NOMO-1 treated with dmso at 0.1 percent for 144 hours (cell line): ENCODE measurements at regions not wholly inside any gene's neighbourhood (a gene's known extent, or its start where the extent isn't known, plus 50 kb on each side); places are given as distances from the start of the nearest gene placed in this dataset.
"Not testable (repeated sequence)": the region's sequence is repeated elsewhere in the genome, so short reads cannot be mapped to it uniquely, and the experiment has no call there.

Experiments
- DNase-seq: peaks from one replicate; lab custom pipeline; 2025; ENCODE audit not compliant: unreplicated experiment; lab: John Stamatoyannopoulos, UW

DNA sequence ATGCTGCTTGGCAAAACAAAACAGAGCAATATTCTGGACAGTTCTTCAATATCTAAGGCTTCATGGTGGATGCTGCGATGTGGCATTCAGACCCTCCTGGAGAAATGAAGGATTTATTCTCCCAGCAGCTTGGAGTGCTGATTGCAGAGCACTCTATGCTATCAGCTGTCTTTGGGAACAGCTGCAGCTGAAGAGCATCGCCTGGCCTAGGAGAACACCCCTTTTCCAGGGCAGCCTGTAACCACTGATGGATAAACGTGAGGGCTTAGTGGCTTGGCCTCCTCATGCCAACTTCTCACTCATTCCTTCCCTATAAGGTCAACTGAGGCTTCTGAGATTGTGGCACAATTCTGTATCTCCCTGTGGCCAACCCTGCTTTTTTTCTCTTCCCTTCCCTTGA, 638.1 kb upstream of the CNTNAP2 start:
- no peak for DNase-seq

DNA sequence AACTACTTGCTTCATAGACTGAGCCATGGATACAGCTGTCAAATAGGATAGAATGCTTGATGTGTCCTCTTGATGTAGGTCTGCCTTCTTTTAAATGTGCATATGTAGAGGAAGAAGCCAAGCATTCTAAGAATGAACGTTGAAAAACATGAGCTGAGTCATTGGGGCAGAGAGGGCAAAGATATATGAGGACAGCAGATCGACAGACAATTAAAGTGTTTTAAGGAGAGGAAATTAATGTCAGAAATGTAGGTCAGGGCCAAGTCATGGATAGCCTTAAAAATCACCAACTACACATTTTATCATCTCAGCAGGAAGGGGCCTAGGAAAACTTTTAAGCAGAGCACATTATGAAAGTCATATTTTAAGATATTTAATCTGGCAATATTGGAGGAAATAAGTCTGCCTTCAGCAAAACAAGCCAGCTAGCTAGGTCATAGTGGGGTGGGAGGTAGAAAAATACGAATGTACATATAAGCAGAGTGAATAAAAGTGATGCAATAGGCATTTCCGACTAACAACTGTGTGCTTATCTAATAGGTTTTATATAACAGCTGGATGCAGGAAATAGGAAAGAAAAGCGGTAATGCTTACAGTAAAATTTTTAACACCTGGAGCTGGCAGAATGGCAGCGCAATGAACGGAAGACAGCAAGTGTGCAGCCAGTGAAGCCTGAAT, 638.3 kb upstream of the TPK1 start:
- DNase-seq = no peak

DNA sequence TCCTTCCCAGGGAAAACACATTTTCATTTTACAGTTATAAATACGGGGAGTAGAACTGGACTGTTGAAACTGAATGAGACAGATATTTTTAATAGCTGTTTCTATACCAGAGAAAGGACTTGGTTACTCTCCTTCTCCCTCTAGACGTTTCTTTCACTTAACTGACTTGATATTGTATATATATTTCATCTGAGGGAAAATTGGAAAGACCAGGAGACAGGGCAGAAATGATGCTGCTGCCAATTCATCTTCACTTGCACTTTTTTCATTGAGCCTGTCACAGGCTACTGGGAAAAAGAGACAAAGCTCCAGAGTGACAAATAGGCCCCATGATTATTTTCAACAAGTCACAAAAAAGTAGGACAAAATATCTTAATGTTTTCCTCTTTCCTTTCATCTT, 636.0 kb upstream of the TPK1 start:
- DNase-seq = no peak

DNA sequence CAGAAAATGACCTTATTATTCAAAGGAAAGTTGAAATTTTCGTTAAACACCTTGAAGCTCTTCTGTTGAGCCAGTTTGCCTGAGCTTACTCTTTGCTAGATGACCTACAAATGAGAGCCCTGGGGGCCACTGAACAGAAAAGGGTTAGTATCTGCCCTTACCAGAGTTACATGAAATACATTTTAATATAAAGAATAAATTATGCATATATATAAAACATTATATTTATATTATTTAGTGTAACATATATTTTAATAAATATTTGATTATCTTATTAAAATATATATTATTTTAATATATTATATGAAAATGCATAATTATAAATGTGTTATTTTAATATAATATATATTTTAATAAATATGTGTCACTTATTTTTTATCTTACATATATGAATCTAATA, 628.4 kb upstream of the TPK1 start:
- DNase-seq = no peak

DNA sequence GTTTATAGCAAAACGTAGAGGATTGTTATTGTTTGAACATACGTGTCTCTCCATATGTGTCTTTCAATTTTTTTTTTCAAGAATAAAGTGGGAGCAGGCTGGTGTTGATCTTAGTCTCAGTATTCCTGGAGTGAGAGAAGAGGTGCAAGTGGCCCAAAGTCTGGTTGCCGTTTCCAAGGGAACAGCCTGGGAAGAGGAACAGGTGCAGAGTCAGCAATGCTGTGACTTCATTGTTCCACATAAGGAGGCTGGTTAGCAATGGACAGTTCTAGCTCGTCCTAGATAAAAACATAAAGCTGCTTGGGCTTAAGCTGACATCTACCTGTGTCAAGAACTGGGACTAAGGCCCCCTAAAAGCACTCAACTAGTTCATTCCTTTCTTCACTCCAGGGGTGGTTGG, 626.6 kb upstream of the TPK1 start:
- DNase-seq = no peak

DNA sequence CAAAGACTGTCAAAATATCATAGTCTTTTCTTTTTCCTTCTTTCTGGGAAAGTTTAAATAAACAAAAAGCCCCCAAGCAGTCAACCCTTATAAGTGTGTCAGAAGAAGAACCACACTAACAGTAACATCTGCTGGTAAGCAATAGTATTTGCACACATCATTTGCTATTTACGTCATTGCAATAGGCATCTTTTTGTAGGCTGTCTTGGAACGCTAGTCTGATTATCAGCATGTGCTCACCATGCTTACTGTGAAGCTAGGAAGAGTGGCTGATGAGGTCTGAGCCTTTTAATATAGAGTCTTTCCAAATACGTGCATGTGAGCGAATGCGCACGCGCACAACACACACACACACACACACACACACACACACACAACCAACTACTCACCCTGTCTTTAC, 599.0 kb upstream of the TPK1 start:
- no peak for DNase-seq

DNA sequence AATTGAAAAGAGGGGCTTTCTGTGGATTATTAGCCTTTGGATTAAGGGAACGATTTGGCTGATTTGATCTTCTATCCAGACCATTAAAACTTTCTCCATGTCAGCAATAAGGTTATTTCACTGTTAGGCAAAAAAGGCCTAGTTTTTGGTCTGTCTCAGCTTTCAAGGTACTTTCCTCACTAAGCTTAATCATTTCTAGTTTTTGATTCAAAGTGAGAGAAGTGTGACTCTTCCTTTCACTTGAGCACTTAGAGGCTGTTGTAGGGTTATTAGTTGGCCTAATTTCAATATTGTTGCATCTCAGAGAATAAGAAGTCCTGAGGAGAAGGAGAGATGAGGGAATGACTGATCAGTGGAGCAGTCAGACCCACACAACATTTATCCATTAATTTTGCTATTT, 596.0 kb upstream of the TPK1 start:
- no peak for DNase-seq

DNA sequence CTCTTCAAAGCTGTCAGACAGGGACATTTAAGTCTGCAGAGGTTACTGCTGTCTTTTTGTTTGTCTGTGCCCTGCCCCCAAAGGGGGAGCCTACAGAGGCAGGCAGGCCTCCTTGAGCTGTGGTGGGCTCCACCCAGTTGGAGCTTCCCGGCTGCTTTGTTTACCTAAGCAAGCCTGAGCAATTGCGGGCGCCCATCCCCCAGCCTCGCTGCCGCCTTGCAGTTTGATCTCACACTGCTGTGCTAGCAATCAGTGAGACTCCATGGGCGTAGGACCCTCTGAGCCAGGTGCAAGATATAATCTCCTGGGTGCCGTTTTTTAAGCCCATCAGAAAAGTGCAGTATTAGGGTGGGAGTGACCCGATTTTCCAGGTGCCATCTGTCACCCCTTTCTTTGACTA, 582.6 kb upstream of the TPK1 start:
- DNase-seq = not testable (repeated sequence)

DNA sequence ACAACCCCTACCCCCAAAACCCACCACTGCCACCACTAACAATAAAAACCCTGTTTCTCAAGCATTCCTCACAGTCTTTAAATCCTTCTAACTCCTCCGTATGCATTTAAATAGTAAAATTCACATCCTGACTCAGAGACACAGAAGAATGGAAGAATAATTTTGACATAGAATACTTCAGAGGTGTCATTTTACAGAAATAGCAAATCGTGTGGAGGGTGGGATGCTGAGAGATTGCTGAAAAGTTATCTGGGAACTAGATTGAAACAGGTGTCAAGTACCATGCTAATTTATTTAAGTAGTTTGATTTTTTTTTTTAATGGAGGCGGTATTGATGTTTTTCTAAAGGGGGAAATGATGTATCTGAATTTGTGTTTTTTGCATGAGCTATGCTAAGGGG, 575.2 kb upstream of the TPK1 start:
- no peak for DNase-seq

DNA sequence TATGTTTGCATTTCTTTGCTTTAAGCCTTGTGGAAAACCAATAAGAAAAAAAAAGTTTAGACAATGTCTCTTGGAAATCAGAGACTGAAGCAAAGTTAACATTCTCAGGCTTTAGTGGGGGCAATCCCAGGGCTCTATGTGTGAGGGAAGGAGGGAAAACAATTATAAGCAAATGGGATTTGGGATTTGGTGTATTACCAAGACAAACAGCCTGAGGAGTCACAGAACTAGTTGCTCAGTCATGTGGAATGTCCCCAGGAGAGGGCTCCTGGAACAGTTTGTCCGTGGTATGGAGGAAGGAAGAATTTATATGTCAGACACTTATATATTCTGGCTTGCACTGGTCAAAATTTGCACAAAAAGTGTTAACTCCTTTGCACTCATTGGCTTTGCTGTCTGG, 562.9 kb upstream of the TPK1 start:
- DNase-seq = no peak

DNA sequence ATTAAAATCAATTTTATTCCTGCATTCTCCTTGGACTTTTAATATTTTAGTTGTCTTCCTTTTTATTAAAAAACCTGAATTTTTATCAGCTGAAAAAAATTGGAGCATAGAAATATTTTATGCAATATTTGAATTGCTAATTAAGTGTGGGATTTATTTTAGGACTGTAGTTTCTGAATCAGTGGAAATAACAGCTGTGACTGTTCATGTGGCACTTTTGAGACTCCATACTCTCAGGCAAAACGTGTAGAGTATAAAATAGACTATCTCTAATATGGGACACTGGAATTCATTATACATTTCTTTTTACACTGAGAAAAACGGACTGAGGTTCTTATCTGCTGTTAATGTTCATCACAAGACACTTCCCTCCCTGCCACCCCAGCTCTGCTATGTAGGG, 558.3 kb upstream of the TPK1 start:
- no peak for DNase-seq

DNA sequence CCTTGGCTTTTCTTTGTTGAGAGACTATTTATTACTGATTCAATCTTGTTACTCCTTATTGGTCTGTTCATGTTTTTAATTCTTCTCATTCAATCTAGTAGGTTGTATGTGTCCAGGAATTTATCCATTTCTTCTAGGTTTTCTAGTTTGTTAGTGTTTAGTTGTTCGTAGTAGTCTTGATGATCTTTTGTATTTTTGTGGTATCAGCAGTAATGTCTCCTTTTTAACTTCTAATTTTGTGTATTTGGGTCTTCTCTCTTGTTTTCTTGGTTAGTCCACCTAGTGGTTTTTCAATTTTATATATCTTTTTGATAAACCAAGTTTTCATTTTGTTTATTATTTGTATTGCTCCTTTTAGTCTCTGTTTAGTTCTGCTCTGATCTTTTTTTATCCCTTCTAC, 546.9 kb upstream of the TPK1 start:
- DNase-seq = no peak

DNA sequence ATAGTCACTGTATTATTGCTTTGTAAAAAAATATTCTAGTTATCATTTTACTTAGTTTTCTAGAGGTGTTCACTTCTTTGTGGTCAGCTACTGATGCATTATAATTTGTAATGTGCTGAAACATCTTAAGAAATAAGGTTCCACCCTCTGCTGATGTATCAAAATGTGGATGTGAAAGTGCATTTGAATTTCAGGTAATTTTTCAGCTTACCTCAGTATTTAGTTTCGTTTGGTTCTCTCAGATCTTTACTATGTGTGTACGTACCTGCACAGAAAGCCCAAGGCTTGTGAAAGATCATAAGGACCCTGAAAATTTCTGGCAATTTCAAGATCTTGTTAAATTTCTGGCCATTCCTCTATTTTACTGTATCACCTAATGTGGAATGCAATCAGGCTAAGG, 542.3 kb upstream of the TPK1 start:
- no peak for DNase-seq

DNA sequence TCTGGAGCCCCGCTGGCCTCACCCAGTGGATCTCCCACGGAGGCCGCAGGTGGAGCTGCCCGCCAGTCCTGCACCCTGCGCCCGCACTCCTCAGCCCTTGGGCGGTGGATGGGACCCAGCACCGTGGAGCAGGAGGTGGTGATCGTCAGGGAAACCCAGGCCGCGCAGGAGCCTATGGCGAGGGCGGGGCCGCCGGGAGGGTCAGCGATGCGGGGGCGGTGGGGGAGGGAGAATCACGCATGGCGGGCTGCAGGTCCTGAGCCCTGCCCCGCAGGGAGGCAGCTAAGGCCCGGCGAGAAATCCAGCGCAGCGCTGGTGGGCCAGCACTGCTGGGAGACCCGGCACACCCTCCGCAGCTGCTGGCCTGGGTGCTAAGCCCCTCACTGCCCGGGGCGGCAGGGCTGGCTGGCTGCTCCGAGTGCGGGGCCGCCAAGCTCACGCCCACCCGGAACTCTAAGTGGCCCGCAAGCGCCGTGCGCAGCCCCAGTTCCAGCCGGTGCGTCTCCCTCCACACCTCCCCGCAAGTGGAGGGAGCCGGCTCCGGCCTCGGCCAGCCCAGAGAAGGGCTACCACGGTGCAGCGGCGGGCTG, 524.8 kb upstream of the TPK1 start:
- no peak for DNase-seq

DNA sequence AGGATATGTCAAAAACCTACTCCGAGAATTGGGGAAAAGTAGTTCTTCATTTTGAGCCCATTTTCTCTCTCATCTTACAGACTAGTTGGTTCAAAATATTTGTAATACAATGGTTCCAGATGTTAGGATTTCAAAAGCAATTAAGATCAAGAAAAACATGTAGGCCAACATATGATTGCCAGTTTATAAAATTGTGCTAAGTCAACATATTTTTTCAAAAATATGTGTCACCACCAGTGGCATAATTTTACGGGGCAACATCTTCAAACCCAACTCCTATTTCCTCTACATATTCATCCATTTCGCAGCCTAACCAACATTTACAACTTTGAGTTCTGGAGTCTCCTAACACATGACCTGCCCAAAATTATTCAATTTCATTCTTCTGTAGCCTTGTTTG, 514.5 kb upstream of the TPK1 start:
- DNase-seq = no peak

DNA sequence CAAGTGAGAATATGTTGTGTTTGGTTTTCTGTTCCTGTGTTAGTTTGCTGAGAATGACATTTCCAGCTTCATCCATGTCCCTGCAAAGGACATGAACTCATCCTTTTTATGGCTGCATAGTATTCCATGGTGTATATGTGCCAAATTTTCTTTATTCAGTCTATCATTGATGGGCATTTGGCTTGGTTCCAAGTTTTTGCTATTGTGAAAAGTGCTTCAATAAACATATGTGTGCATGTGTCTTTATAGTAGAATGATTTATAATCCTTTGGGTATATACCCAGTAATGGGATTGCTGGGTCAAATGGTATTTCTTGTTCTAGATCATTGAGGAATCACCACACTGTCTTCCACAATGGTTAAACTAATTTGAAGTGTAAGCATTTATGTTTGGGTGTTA, 513.6 kb upstream of the TPK1 start:
- DNase-seq = not testable (repeated sequence)

DNA sequence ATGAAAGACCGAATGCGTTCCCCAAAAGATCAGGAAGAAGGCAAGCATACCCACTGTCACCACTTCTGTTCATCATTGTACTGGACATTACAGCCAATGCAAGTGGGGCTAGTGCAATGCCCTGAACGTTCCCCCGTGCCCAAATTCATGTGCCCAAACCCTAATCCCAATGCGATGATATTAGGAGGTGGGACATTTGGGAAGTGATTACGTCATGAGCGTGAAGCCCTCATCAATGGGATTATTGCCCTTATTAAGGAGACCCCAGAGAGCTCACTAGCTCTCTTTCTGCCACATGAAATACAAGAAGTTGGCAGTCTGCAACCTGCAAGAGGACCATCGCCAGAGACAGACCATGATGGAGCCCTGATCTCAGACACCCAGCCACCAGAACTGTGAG, 511.4 kb upstream of the TPK1 start:
- no peak for DNase-seq

DNA sequence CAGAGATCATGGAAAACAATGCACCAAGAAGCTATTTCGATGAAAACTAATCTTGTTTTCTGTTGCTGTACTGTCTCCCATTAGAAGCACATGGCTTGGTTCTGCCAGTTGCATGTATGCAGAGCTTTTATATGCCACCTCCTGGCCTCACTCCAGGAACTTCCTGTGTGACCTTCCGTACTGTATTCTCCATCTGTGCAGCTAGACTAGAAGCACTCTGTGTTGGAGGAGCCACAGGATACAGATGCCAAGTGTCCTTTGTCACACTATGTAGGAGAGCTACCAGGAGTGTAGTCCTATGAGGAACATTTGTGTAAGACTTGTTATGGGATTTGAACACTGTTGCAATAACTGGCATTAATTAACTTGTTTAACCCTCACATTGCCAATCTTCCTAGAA, 503.5 kb upstream of the TPK1 start:
- no peak for DNase-seq

DNA sequence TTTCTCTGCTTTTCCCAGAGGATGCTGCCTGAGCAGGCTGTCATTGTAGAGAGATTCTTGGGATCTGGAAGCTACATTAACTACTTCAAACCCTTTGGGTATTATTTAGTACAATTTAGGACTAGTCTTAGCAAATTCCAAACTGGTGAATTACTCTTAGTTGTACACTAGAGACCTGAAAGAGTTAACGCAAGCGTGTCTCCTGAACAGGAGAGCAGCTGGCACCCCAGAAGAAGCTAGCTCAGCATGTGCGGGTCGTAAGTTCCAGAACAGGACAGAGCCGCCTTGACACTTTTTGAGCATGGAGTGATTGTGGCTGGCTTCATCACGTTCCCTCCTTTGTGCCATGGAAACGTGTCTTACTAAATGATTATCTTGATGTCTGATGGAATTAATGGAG, 495.7 kb upstream of the TPK1 start:
- DNase-seq = no peak

DNA sequence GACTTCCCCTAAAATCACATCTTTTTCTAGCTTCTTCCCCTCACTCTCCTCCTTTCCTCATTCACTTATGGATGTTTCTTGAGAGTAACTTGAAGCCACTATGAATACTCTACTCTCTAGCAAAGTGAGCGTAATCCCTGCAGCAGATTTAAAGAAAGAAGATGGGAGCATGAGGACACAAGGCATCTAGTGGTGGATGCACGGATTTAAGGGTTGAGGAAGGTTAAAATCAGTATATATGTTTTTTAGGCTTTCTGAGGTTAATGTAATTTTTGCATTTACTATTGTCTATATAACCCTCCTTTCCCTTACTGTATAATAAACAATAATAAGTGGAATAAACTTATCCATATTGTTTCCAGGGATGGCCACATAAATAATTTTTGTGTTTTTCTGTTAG, 495.2 kb upstream of the TPK1 start:
- no peak for DNase-seq

DNA sequence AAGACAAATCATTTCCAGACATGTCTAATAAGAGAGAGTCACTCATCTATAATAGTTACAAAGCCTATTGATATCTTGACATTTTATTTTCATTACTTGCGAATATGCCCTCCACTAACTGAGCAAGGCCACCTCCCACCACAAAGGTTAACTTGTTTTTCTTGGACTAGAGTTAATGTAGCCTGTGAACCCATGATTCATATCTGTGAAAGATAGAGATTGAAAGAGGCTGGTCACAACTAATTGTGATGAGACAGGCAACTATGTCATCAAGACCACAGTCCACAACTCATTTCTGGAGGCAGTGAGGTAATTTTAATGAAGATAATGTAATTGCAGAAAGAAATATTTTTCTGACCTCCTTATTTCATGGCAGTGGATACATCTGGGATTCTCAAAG, 491.8 kb upstream of the TPK1 start:
- DNase-seq = no peak

DNA sequence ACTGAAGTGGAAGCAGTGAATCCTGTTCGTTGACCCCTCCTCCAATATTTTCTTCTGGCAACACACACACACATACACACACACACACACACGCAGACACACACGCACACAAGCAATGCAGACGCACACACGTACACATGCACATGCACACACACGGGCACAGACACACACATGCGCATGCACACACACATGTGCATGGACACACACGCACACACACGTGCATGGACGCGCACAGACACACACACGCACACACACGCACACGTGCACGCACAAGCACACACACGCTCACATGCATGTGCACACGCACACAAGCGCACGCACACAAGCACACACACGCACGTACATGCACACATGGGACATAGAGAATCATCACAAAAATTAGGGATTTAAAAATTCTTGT, 488.2 kb upstream of the TPK1 start:
- DNase-seq = no peak

DNA sequence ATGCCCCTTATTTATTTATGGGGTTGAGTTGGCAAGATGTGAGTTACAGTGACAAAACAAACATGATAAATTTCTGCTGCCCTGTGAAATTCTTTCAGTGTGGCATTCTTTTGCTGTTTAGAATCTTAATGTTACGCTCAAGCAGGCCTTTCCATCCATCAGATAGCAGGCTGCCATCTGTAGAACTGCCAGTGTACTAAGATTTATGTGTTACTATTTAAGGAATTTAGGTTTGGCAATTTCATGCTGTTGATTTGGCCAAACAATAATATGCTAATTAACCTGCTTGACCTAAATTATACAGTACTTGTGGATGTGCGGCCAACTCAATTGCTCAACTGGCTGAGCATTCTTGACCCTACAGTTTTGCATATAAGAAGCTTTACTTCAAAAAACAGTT, 477.7 kb upstream of the TPK1 start:
- DNase-seq = no peak
